ENCODE measurements at regions not wholly inside any gene's neighbourhood (a gene's known extent, or its start where the extent isn't known, plus 50 kb on each side); places are given as distances from the start of the nearest gene placed in this dataset.

- Histone ChIP-seq H3K4me2 (no peak overlapping the region), H3K36me3 (replicated peaks; ENCODE audit: insufficient read depth, low read depth) (no peaks in the 10 kb centered on the region), H3K4me1 (ENCODE audit: insufficient read depth) (peaks cover 24% of the 10 kb centered on the region), H3K9me2 (replicated peaks; ENCODE audit: insufficient read depth) (no peaks in the 10 kb centered on the region), H3K27me3 (no peaks in the 10 kb centered on the region), H2AFZ (no peak overlapping the region), H4K20me1 (ENCODE audit: insufficient read depth, poor library complexity, severe bottlenecking) (no peaks in the 10 kb centered on the region), H3K4me3 (no peak overlapping the region), H3K27ac (peak overlapping the region; percentile 27), H3K9me3 (ENCODE audit: low read depth) (no peaks in the 10 kb centered on the region), H3K79me2 (no peaks in the 10 kb centered on the region)
- TF ChIP-seq EZH2phosphoT487 (IDR thresholded peaks at IDR 0.05; ENCODE audit: low read depth, severe bottlenecking, unreplicated experiment) (no peak), CTCF (IDR thresholded peaks at IDR 0.05; ENCODE audit: poor library complexity) (no peak), EZH2 (IDR thresholded peaks at IDR 0.05; ENCODE audit: borderline replicate concordance) (no peak)
- DNase-seq (ENCODE audit: low spot score) = no peak
- WGBS (ENCODE audit: low lambda C conversion rate, missing lambda C conversion rate) = 84% methylated on average over 11 of the region's 11 CpGs
Measured at GRCh38 chr11:69971741-69972140, 106.4 kb upstream of the ANO1 start.

- Histone ChIP-seq H3K79me2 (no peaks in the 10 kb centered on the region), H3K9me3 (ENCODE audit: low read depth) (no peaks in the 10 kb centered on the region), H2AFZ (no peak overlapping the region), H3K4me1 (ENCODE audit: insufficient read depth) (peaks cover 24% of the 10 kb centered on the region), H3K36me3 (replicated peaks; ENCODE audit: insufficient read depth, low read depth) (no peaks in the 10 kb centered on the region), H3K4me3 (no peak overlapping the region), H3K4me2 (no peak overlapping the region), H3K9me2 (replicated peaks; ENCODE audit: insufficient read depth) (no peaks in the 10 kb centered on the region), H3K27me3 (no peaks in the 10 kb centered on the region), H3K27ac (no peak overlapping the region), H4K20me1 (ENCODE audit: insufficient read depth, poor library complexity, severe bottlenecking) (no peaks in the 10 kb centered on the region)
- WGBS (ENCODE audit: low lambda C conversion rate, missing lambda C conversion rate) = 64% methylated on average over 15 of the region's 15 CpGs
- TF ChIP-seq EZH2 (IDR thresholded peaks at IDR 0.05; ENCODE audit: borderline replicate concordance) (no peak), CTCF (IDR thresholded peaks at IDR 0.05; ENCODE audit: poor library complexity) (no peak), EZH2phosphoT487 (IDR thresholded peaks at IDR 0.05; ENCODE audit: low read depth, severe bottlenecking, unreplicated experiment) (no peak)
- peak; percentile 58 for DNase-seq (ENCODE audit: low spot score)
Measured at GRCh38 chr11:69972351-69972802, 105.7 kb upstream of the ANO1 start.

- H3K36me3 ChIP-seq (replicated peaks; ENCODE audit: insufficient read depth, low read depth) = no peaks in the 10 kb centered on the region
- H3K4me1 ChIP-seq (ENCODE audit: insufficient read depth) = peaks cover 25% of the 10 kb centered on the region
- no peak overlapping the region for H3K4me2 ChIP-seq
- peak; percentile 50 for DNase-seq (ENCODE audit: low spot score)
- WGBS (ENCODE audit: low lambda C conversion rate, missing lambda C conversion rate) = 59% methylated on average over 4 of the region's 4 CpGs
- no peaks in the 10 kb centered on the region for H3K27me3 ChIP-seq
- no peak overlapping the region for H3K27ac ChIP-seq
- H2AFZ ChIP-seq = no peak overlapping the region
- no peaks in the 10 kb centered on the region for H4K20me1 ChIP-seq (ENCODE audit: insufficient read depth, poor library complexity, severe bottlenecking)
- H3K79me2 ChIP-seq = no peaks in the 10 kb centered on the region
- no peak for TF ChIP-seq EZH2 (IDR thresholded peaks at IDR 0.05; ENCODE audit: borderline replicate concordance)
- TF ChIP-seq EZH2phosphoT487 (IDR thresholded peaks at IDR 0.05; ENCODE audit: low read depth, severe bottlenecking, unreplicated experiment) = no peak
- no peak for TF ChIP-seq CTCF (IDR thresholded peaks at IDR 0.05; ENCODE audit: poor library complexity)
- no peaks in the 10 kb centered on the region for H3K9me3 ChIP-seq (ENCODE audit: low read depth)
- no peaks in the 10 kb centered on the region for H3K9me2 ChIP-seq (replicated peaks; ENCODE audit: insufficient read depth)
- H3K4me3 ChIP-seq = no peak overlapping the region
Measured at GRCh38 chr11:69974528-69974927, 103.6 kb upstream of the ANO1 start.

GRCh38 chr11:69975822-69976221, 102.3 kb upstream of the ANO1 start:
- Histone ChIP-seq H3K36me3 (replicated peaks; ENCODE audit: insufficient read depth, low read depth) (no peaks in the 10 kb centered on the region), H3K79me2 (no peaks in the 10 kb centered on the region), H3K27ac (no peak overlapping the region), H3K27me3 (no peaks in the 10 kb centered on the region), H3K9me2 (replicated peaks; ENCODE audit: insufficient read depth) (no peaks in the 10 kb centered on the region), H3K4me1 (ENCODE audit: insufficient read depth) (peaks cover 15% of the 10 kb centered on the region), H3K4me2 (no peak overlapping the region), H4K20me1 (ENCODE audit: insufficient read depth, poor library complexity, severe bottlenecking) (no peaks in the 10 kb centered on the region), H2AFZ (no peak overlapping the region), H3K4me3 (no peak overlapping the region), H3K9me3 (ENCODE audit: low read depth) (no peaks in the 10 kb centered on the region)
- whole genome bisulfite sequencing (ENCODE audit: low lambda C conversion rate, missing lambda C conversion rate) = 96% methylated on average over 7 of the region's 7 CpGs
- no peak for TF ChIP-seq CTCF (IDR thresholded peaks at IDR 0.05; ENCODE audit: poor library complexity)
- no peak for TF ChIP-seq EZH2 (IDR thresholded peaks at IDR 0.05; ENCODE audit: borderline replicate concordance)
- no peak for TF ChIP-seq EZH2phosphoT487 (IDR thresholded peaks at IDR 0.05; ENCODE audit: low read depth, severe bottlenecking, unreplicated experiment)
- no peak for DNase-seq (ENCODE audit: low spot score)

Measured in hepatocyte (in vitro differentiated cells).